Left colon (tissue), 2 donors: ENCODE measurements at regions not wholly inside any gene's neighbourhood (a gene's known extent, or its start where the extent isn't known, plus 50 kb on each side); places are given as distances from the start of the nearest gene placed in this dataset.
"Not testable (repeated sequence)": the region's sequence is repeated elsewhere in the genome, so short reads cannot be mapped to it uniquely, and the experiment has no call there.

Experiments used
- ATAC-seq: fragments of 200-7000 bp; cut with Tn5 transposase; one replicate; pipeline ENCODE4 v1.9.1; 2020; ENCODE audit warnings: mild to moderate bottlenecking, moderate library complexity
- DNase-seq, 2 donors: peaks; one replicate each; pipeline ENCODE4 v3.0.0-alpha.2; 2020
- intact Hi-C, 2 donors: fragments of 100-400 bp; cut with DNase I in 1 of 2; cut with micrococcal nuclease in 1 of 2; formaldehyde crosslinking; loops; one replicate each; pipeline versions ENCODE4 v1.11.2 to v1.14.0; 2022; cut with DNase I, micrococcal nuclease
- donor health status: DM: no; HTN: no; CAD: no.
- donor health status: DM: yes; HTN: yes; CAD: no.

DNA sequence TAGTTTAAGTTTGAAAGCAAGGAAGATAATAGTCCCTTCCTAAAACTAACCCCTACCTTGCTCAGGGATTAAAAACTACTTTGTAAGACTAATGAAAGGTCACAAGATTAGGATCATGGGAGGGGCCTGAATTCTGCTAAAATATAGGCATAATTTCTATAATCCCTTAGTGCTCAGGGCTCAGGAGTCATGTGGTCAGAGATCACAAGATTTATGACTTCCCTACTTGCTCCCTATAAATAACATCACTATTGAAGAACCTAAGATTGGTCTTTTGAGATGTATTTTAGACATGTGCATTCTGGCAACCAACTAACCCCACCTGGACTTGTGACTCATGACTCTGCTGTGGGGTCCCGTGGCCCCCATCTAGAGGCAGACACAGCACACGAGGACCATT is 81.1 kb downstream of the STMND1 start:
- intact Hi-C loops = no loop called here
- no peak for ATAC-seq
- DNase-seq = no peak

DNA sequence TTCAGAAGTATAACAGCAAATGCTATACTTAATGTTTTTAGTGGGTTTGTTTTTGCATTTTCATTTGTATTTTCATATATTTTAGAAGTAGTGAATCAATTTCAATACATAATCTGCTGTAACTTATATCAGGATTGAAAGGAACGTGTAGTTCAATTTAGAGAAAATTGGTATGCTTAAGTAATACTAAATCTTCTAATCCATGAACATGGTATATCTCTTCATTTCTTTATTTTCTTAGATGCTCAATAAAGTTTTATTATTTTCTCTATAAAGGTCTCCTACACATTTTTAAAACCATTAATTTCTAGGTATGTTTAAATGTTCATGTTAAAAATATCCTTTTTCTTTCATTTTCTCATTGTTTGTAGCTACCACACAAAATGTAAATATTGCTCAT is 85.1 kb downstream of the STMND1 start:
- intact Hi-C loops = no loop called here

DNA sequence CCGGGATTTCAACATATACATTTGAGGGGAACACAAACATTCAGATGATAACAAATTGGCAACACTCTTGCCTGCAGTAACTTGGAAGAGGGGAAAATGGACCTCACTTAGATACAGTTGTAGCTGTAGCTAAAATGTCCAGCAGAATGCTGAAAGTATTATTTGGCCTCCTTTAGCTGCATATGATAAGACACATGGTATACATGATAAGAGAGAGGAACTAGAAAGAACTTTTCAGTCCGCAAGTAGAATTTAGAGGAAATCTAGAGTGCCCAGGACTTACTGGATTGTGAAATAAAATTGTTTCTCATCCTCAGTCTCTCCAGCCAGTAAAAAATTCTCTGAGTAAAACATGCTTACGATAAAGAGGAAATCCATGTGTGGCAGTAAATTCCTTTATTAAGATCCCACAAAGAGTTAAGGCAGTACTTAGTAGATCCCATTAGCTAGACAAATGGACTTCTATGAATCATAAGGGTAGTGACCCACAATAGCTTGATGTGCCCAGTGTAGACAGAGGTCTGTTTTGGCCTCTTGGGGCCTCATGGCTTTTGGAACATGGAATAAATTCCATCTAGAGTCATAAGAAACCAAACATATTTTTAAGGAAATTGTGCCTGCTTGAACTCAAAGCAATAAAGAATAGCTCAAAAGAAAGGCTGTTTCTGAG is 87.9 kb upstream of the RBM24 start:
- DNase-seq = no peak
- ATAC-seq = no peak
- intact Hi-C loops = no loop called here

More for the DNA sequence above, 85.1 kb downstream of the STMND1 start:
- DNase-seq (no peak), ATAC-seq (no peak)

DNA sequence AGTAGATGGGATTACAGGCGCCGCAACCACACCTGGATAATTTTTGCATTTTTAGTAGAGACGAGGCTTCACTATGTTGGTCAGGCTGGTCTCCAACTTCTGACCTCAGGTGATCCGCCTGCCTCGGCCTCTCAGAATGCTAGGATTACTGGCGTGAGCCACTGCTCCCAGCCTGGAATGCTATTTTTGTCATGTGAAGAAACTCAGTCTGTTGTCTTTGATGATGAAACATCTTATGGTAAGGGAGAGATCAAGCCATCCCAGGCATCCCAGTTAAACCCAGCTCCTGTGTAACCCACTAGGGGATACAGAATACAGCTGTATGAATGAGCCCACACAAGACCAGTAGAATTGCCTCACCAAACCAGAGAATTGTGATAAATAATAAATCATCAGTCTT is 83.6 kb upstream of the RBM24 start:
- ATAC-seq (no peak), DNase-seq (no peak)
- intact Hi-C loops = no loop called here

DNA sequence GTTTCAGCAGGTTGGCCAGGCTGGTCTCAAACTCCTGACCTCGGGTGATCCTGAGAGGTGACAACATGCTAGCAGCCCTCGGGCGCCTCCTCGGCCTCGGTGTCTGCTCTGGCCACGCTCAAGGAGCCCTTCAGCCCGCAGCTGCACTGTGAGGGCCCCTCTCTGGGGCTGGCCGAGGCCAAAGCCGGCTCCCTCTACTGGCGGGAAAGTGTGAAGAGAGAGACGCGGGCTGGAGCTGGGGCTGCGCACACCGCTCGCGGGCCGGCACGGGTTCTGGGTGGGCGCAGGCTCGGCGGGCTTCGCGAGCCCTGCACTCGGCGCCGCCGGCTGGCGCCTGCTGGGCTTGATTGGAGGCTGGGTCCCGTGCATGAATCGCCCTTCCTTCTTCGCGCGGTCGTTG is 80.8 kb upstream of the RBM24 start:
- DNase-seq (no peak), ATAC-seq (no peak)
- intact Hi-C loops = no loop called here

DNA sequence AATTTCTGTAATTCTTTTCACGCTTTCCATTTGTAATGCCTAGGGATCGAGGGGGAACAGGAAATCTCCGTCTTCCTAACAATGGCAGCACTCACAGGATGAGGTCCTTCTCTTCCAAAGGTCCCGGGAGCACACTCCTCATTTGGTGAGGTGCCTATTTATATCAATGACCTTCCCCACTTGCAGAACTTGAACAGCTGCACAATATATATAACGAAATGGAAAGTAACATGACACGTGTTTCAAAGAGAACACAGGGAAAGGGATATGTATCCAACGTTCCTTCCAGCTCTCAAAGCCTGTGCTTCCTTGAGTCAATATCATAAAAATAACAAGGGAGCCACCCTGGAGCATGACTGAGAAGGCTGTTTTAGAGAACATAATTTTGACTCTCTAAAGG is 78.6 kb upstream of the RBM24 start:
- DNase-seq (peak in 1 of 2 donors; percentile 48), ATAC-seq (peak; percentile 94)
- intact Hi-C loops = no loop called here

DNA sequence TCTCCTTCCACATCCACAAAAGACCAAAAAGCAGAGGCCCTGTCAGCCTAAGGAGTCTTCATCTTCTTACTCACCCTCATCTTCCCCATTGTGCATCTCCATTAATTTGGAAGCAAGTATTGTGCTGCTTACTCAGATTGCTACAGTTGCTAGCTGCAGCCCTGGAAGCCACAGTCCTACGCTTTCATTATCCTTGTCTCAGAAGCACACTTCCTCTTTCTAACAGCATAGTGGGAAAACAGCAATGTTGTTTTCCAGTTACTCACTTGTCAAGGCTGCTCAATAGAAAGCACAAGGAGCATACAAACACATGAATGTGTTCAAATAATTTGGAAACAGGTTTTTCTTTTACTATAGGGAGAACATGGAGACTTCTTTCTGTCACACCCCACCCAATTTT is 76.6 kb upstream of the RBM24 start:
- intact Hi-C loops = no loop called here
- ATAC-seq = no peak
- DNase-seq = no peak

DNA sequence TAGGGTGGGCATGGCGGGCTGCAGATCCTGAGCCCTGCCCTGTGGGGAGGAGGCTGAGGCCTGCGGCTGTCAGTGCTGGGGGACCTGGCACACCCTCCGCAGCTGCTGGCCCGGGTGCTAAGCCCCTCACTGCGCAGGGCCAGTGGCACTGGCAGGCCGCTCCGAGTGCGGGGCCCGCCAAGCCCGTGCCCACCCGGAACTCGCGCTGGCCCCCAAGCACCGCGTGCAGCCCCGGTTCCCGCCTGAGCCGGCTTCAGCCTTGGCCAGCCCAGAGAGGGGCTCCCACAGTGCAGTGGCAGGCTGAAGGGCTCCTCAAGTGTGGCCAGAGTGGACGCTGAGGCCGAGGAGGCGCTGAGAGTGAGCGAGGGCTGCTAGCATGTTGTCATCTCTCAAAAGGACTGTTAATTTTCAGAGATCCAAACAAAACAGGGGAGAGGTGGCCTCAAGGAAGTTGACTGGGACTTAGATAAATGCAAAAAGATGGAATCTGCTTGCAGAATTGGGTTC is 74.5 kb upstream of the RBM24 start:
- ATAC-seq (no peak), DNase-seq (no peak)
- intact Hi-C loops = no loop called here

DNA sequence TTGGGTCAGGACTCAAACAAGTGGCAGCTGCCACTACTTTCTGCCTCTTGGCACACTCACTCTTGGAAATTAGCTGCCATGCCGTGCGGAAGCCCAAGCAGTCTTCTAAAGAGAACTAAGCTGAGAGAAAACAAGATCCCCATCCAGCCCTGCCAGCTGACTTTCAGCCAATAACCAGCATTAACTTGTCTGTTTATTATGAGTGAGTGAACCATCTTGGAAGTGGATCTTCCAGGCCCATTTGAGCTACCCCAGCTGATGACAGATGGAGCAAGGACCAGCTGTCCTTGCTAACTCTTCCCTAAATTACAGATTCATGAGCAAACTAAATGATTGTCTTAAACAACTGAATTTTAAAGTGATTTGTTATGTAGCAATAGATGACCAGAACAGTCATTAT is 73.9 kb upstream of the RBM24 start:
- intact Hi-C loops = no loop called here
- no peak for ATAC-seq
- DNase-seq = no peak

DNA sequence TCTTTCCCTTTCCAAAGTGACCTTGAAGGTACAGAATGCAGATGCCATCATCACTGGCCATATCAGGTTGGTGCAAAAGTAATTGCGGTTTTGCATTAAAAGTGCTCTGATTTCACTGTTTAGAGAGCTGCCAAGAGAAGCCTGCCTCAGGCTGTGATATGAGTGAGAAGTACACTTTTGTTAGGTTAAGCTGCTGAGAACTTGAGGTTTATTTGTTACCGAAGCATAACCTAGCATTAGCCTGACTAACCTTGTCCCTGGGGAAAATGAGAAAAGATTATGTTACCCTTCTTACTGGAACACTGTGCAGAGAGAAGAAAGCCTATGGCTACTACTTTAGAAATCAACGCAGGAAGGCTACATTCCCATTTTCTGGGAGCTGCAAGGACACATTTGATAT is 70.5 kb upstream of the RBM24 start:
- DNase-seq (no peak), ATAC-seq (no peak)
- intact Hi-C loops = no loop called here

DNA sequence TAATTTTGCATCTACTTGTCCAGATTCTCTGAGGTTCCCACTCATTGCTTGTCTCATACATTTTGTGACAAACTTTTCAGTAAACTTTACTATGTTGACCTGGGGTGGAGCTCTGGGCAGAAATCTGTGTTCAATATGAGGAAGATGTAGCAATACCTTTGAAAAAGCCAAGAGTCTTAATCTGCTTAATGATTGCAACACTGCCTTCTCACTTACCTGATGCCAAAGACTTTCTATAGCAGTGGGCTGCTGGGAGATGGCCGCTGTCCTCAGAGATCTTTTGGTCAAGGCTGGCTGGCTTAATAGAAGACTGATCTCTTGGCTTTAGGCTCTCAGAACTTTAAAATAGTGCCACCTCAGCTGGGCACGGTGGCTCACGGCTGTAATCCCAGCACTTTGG is 70.1 kb upstream of the RBM24 start:
- intact Hi-C loops = no loop called here
- DNase-seq (no peak), ATAC-seq (no peak)

DNA sequence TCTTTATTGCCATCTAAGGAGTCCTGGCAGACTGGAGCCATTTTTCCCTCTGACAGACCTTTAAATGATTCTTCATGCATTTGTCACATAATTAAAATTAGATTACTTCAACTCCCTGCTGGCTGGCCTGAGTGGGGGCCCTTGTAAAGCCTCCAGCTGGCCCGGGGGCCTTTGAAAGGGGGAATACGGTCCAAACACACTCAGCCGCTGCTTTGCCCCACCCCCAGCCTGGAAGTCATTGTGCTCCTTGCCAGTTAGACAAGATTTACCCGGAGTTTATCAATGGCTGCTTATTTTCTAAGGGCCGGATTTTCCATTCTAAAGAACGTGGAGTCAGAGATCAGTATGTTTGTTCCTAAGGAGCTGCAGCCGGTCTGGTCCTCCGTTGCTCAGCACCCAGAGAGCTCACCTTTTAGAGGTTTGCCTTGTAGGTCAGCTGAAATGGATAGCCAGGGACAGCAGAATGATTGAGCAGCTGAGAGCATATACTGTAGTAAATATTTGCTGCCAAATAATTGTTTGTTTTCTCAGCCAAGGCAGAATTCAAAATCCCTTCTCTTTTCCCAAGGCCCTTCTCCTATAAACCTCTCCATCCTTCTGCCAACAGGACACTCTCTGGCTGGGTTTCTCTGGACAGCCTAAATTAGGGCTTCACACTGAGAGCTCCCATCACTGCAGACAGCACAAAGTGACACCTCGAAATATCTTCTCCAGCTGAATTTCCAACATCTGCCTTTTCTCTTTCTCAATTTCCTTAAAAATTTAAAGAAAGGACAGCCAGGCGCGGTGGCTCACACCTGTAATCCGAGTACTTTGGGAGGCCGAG is 68.4 kb upstream of the RBM24 start:
- ATAC-seq = no peak
- intact Hi-C loops = no loop called here
- DNase-seq = no peak

DNA sequence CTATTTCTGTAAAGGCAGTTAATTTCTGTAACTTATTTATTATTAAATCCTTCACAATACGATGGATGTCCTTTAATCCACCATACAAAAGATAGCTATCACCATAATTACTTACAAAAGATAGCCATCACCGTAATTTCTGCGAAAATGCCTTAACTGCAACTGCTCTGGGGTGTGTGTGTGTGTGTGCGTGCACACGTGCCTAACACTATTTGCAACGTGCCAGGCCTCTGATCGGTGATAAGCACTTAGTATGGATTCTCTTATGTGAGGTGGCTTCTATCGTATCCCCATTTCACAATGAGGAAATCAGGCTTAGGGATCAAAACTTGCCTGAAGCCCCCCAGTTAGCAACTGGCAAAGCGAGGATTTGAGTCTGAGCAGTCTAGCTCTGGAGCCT is 67.1 kb upstream of the RBM24 start:
- ATAC-seq = no peak
- no peak for DNase-seq
- intact Hi-C loops = no loop called here

DNA sequence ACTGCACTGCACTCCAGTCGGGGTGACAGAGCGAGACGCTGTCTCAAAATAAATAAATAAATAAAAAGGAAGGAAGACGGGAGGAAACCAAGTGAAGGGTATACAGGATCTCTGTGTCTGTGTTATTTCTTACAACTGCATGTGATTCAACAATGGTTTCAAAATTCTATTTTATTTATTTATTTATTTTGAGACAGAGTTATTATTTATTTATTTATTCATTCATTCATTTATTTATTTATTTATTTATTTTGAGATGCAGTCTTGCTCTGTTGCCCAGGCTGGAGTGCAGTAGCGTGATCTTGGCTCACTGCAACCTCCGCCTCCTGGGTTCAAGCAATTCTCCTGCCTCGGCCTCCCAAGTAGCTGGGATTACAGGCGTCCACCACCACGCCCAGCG is 64.2 kb upstream of the RBM24 start:
- intact Hi-C loops, ATAC-seq, DNase-seq: not testable (repeated sequence)

DNA sequence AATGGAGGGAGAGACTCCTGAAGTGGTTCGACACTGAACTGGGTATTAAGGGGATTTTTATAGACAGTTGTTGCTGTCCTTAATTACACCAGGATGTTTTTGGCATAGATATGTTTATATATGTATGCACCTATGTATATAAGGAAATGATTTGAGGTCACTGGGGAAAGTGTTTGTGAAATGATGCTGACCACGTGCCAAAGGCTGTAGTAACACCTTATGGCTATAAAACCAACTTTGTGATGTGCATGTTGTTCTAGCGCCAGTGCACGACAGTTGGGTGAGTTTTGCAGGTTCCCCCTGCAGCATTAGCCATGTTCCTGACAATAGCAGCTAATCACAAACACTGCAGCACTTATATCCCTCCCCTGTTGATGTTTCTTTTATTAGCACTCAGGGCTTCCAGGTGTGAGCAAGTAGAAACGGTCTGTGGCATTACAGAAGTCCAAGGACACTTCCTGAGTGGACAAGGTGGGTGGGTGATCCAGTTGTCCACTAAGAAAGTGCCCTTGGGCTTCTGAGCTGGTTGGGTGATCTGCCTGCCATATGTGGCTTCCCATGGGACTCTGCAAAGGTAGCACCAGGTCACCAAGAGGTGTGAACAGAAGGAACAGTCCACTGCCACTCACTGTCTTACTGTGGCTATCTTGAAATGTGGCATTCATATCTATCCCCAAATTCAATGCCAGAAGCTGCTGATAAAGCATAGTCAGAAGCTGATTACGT is 63.0 kb upstream of the RBM24 start:
- ATAC-seq = peak; percentile 93
- intact Hi-C loops = no loop called here
- peak; percentile 42 to 70 for DNase-seq

DNA sequence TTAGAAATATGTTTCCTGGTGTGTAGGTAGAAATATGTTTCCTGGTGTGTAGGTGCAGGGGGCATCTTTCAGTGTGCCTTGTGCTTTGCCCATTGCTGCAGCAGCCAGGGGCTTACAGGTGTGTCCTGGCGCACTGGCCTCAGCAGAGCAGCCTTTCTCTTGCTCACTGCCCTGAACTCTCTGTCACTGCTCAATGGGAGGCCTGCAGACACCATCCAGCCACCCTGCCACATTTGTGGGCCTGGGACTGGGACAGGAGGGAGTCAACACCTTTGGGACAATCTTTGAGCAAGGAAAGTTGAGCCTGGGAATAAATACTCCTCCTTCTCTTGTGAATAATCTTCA is 62.4 kb upstream of the RBM24 start:
- intact Hi-C loops = no loop called here
- DNase-seq (no peak), ATAC-seq (peak; percentile 50)

DNA sequence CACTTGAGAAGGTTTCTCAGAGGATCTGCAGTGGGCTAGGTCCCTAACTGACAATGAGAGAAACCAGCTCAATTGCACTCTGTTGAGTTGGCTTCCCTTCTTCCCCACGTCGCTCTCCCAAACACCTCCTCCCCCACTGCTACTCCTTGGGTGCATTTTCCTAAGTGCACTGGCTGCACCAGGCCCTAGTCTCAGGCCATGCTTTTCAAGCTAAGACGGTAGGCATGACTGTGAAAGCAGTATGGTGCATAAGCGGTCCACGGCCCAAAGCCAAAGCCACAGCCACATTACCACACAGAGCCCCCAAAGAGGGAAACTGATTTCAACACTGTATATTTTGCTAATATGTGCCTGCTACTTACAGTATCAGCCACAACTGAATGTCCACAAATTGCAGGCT is 62.1 kb upstream of the RBM24 start:
- DNase-seq = no peak
- intact Hi-C loops = no loop called here
- ATAC-seq = no peak

DNA sequence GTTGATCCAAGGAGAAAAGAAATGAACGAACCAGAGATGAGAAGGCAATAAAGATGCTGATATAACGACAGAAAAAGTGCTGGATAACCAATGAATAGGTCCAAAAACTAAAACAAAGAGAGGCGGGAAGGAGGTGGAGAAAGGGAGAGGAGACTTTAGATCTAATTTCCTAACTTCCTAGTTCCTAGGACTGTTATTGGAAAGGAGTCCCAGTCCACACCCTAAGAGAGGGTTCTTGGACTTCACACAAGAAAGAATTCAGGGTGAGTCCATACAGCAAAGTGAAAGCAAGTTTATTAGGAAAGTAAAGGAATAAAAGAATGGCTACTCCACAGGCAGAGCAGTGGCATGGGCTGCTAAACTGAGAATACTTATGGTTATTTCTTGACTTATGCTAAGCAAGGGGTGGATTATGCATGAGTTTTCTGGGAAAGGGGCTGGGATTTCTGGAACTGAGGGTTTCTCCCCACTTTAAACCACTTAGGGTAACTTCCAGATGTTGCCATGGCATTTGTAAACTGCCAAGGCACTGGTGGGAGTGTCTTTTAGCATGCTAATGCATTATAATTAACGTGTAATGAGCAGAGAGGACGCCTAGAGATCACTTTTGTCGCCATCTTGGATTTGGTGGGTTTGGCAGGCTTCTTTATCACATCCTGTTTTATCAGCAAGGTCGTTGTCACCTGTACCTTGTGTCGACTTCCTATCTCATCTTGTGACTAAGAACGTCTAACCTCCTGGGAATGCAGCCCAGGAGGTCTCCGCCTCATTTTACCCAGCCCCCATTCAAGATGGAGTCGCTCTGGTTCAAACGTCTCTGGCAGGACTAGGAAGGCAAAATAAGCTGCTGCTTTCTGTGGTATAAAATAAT is 60.9 kb upstream of the RBM24 start:
- ATAC-seq (peak; percentile 78), DNase-seq (no peak)
- intact Hi-C loops = no loop called here

DNA sequence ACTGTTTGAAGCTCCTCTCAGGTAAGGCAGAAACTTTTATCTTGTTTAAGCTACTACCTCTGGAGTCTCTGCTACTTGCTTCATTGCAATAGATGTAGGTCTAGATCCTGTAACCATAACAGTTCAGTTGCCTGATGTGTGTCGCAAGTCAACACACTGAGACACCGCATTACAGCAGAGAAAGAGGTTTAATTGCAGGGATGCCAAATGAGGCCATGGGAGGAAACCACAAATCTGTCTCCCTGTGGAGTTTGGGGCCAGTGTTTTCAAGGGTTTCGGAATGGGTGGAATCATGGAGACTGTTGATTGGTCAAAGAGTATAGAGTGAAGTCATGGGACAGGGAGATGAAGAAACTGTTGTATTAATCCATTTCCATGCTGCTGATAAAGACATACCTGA is 57.1 kb upstream of the RBM24 start:
- DNase-seq (no peak), ATAC-seq (no peak)
- intact Hi-C loops = no loop called here
